HG03025 (cell line): ENCODE measurements at regions not wholly inside any gene's neighbourhood (a gene's known extent, or its start where the extent isn't known, plus 50 kb on each side); places are given as distances from the start of the nearest gene placed in this dataset.

Experiments used
- ATAC-seq: cut with Tn5 transposase; IDR thresholded peaks from one replicate; pipeline ENCODE4 v1.9.1; 2021; ENCODE audit warnings: mild to moderate bottlenecking, moderate library complexity; ENCODE audit not compliant: unreplicated experiment, low FRiP score

GRCh38 chr6:133170602-133171001 lies 70.6 kb upstream of the EYA4 start:
- no peak for ATAC-seq

DNA sequence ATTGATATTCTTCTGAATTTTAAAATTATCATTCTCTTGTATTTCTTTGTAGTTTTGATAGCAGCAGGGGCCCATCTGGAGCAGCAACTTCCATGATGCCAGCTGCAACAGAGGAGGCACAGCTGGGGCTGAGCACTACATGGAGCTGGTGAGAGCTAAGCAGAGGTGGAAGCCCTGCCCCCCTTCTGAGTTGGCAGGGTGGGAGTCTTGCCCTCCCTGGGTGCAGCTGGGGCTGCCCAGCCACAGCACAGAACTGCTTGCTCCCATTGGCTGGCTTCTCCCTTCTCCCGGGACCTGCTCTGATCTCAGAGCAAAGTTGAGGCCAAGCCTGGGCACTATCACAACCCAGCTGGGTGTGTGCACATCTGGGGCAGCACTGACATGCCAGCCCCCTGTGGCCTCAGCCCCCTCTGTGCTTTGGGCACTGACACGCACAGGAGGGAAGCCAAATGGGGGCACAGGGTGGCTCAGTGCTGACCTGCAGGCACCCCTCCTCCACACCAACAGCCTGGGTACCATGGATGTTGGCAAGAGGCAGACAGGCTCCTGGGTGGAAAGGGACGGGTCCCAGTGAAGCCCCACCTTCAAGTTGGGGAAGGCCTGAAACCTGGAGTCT lies 69.1 kb upstream of the EYA4 start:
- ATAC-seq, result no peak

DNA sequence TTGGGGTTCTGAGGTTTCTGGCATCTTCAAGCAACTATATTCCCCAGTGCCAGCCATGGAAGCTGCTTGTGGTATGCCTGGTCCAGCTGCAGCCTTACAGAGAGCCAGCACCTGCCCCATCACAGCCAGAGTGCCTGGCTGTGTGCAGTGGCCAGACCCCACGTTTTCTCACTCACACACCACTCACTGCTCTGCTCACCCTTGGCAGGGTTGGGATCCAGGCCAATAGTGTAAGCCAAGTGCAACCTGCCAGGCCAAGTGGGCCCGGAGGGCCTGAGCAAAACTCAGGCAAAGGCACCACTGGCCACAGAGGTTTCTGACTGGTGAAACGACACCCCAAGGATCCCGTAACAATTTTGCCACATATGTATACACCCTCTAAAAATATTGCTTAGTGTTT lies 67.9 kb upstream of the EYA4 start:
- no peak for ATAC-seq

DNA sequence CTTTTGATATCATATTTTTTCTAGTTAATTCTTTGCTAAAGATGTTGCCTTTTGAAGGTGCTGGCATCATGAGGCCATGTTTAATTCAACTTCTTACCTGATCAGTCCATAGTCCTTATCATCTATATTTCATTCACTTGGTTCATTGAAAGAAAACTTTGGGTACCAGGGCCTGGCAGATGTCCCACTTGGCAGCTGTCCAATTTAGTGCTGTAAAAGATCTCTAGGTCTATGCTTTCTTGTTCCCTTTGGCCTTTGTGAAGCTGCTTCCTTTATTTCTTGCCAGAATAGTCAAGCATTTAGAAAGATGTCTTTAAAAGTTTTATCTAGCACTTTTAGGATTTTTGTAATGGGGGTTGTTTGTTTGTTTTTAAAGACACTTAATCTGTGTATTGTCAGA lies 61.7 kb upstream of the EYA4 start:
- no peak for ATAC-seq

DNA sequence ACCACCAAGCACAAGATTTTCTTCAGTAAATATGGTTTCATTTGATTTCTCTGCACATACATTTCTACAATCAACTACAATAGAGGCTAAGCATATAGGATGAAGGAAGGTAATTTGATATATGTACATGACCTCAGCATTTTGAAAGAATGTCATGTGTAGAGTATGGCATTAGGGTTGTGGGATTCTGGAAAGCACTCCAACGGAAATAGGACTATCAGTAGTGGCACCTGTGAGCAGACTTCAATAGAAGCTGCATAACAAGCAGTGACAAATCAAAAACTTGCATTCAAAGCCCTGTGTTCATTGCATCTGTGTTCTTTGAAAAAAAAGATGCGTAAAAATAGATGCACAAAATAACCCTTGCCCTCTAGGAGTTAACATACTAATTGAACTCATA lies 57.5 kb upstream of the EYA4 start:
- ATAC-seq, result no peak

DNA sequence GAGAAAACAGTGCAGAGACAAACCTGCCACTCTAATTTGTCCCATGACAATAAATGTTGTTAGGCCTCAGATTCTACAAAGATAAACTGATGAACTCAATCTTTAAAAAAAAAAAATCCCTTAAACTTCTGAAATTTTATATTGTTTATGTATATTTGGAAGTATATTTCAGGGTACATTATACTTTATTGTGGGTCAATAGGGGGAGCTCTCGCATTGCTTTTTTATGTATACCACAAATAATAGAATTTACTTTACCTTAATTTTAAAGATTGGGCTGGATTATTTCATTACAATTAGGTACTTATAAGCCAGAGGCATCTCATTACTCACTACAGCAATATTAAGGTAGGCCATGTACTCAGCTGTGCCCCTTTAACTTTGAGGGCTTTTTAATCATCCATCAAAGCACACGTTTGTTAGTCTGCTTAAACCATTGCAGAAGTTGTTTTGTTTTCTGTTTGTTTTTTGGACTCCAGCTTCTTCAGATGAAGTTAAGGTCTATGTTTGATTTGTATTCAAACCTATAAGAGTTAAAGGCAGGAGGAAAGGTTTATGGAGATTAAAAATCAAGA lies 56.3 kb upstream of the EYA4 start:
- ATAC-seq, result no peak

DNA sequence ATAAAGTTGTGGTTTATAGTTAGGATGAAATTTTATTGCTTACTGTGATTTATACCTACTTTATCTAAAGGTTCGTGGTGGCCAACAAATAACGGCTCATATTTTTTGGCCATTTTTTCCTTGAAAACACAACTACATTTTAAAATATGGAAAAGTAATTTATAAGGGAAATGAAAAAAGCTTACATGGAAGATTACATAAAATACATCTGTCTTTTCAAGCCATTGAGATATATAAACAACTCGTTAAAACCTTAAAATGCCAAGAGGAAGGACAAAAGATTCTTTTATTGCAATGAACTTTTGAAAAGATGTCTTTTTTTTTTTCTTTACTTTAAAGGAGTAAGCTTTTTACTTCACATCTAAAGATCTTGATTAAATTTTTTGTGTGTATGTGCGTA lies 55.4 kb upstream of the EYA4 start:
- no peak for ATAC-seq

GRCh38 chr6:133187114-133187513 lies 54.0 kb upstream of the EYA4 start:
- no peak for ATAC-seq

DNA sequence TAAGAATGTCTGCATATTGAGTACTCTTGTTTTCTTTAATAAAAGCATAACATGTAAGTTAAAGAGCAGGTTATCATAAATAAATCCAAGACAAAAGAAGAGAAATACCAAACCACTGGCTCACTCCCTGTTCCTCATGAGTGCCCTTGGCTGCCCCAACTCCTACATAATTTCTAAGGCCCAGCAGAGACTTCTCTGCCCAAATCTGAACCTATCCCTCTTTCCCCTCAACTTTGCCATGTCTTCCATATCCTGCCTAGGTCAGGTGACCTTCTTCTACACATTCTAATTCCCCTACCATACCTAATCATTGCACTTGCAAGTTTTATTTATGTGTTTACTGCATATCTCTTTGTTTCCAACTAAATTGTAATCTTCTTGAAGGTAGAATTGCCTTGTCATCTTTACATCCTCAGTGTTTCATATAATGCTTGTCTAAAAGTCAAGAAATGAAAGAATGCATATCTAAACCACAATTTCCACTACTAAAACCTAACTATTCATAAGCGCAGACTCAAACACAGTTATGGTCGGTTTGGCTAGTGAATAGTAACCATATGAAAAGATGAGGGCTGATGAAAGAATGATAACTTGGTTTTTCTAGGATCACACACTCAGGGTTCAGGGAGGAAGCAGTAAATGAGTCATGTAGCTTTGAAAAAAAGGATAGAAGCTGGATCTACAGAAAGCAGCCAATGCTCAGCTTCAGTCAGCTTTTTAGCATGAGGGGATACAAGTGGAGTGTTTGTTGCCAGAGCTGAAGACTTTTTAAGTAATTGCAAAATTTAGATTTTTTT lies 53.3 kb upstream of the EYA4 start:
- no peak for ATAC-seq

- no peak for ATAC-seq
Observed at GRCh38 chr6:133190912-133191311, 50.2 kb upstream of the EYA4 start.

- no peak for ATAC-seq
Observed at GRCh38 chr6:133191323-133191722, 49.8 kb upstream of the EYA4 start.
